ENCODE measurements at regions not wholly inside any gene's neighbourhood (a gene's known extent, or its start where the extent isn't known, plus 50 kb on each side); places are given as distances from the start of the nearest gene placed in this dataset.
A peak's percentile ranks its signal among the peaks of the same experiment; 100 is the strongest.

DNA sequence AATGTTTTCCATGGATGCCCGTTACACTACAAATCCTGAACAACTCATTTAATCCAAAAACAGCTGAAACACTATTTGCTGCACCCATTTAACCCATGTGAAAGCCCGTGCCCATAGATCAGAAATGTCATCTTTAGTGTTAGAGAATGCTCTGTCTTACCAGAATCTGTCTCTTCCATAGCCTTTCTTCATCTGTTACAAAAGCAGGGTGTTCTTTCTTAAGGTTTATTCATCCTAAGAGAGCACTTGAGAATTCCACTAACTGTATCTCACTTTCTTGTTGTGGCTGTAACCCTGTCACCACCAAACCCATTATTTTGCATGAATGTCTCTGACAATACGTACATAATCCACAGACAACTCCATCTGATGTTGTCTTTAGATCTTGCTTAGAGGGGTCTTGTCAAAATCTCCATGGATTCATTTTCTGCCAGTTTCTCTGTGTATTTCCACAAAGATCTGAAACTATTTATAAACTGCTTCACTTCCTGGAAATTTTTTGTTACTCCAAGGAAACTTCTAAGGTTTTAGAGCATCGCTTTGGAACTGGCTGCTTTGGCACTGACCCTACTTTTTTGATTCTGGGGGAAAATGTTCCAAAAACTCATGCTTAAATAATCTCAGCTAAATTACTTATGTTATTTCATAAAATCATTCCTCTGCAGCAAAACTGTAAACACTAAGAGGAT, 167.8 kb upstream of the CCDC54 start:
- no peaks in the 10 kb centered on the region for H3K36me3 ChIP-seq (replicated peaks in 1 of 2; ENCODE audit: insufficient read depth in 1 of 2, low read depth in 2 of 2)
- no peaks in the 10 kb centered on the region for H3K27me3 ChIP-seq
- WGBS, 2 donors: 82 to 87% methylated on average over 4 of the region's 4 CpGs
- H3K4me3 ChIP-seq: no peak overlapping the region
- ATAC-seq (no peak), DNase-seq (no peak)
- H3K9me3 ChIP-seq: no peaks in the 10 kb centered on the region
- intact Hi-C loops (cut with DNase I): no loop called here
- H3K27ac ChIP-seq: peak overlapping the region; percentile 55 to 83 (median 78)
- H3K4me1 ChIP-seq: peaks cover 23% of the 10 kb centered on the region
- TF ChIP-seq, protein P1, sequence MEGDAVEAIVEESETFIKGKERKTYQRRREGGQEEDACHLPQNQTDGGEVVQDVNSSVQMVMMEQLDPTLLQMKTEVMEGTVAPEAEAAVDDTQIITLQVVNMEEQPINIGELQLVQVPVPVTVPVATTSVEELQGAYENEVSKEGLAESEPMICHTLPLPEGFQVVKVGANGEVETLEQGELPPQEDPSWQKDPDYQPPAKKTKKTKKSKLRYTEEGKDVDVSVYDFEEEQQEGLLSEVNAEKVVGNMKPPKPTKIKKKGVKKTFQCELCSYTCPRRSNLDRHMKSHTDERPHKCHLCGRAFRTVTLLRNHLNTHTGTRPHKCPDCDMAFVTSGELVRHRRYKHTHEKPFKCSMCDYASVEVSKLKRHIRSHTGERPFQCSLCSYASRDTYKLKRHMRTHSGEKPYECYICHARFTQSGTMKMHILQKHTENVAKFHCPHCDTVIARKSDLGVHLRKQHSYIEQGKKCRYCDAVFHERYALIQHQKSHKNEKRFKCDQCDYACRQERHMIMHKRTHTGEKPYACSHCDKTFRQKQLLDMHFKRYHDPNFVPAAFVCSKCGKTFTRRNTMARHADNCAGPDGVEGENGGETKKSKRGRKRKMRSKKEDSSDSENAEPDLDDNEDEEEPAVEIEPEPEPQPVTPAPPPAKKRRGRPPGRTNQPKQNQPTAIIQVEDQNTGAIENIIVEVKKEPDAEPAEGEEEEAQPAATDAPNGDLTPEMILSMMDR (IDR thresholded peaks at IDR 0.05): no peak
- TF ChIP-seq POLR2A (IDR thresholded peaks at IDR 0.05): no peak

DNA sequence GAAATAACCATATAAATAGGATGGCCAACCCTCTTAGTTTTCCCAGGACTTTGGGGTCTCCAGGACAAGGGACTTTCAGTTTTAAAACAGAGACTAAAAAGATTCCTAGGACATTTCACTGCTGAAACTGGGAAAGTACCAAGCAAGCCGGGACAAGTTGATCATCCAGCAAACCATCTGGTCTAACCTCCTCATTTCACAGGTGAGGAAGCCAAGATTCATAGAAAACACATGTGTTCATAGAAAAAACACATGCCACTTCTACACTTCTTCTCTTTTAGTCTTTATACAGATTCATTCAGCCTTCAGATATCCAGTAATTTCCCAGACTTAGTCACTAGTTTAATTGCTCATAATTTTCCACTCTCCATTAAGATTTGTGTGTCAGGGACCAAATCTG, 165.6 kb upstream of the CCDC54 start:
- WGBS, 2 donors: 67 to 73% methylated on average over 1 of the region's 1 CpG
- Histone ChIP-seq H3K27me3 (no peaks in the 10 kb centered on the region), H3K9me3 (no peaks in the 10 kb centered on the region), H3K27ac (no peak overlapping the region), H3K4me1 (peaks cover 23% of the 10 kb centered on the region), H3K4me3 (no peak overlapping the region), H3K36me3 (replicated peaks in 1 of 2; ENCODE audit: insufficient read depth in 1 of 2, low read depth in 2 of 2) (no peaks in the 10 kb centered on the region)
- intact Hi-C loops (cut with DNase I): no loop called here
- no peak for TF ChIP-seq POLR2A (IDR thresholded peaks at IDR 0.05)
- TF ChIP-seq, protein P1 (IDR thresholded peaks at IDR 0.05): no peak
- DNase-seq (no peak), ATAC-seq (no peak)

DNA sequence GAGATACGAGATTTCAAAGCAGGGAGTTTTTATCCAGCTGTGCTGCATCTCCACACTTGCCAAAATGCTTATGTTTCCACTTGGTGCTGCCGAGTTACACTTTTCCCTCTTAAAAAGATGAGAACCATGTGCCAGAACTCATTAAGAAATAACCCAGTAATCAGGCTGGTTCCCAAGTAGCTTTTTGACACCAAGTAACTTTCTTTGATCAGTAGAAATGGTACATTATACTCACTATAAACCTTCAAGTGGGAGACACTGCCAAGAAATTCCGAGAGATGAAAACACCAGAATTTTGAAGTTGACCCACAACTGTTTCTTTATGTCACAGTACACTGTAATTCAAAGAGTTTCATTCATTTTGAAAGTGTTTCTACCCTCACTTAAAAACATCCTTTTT, 164.6 kb upstream of the CCDC54 start:
- no peaks in the 10 kb centered on the region for H3K27me3 ChIP-seq
- H3K9me3 ChIP-seq: no peaks in the 10 kb centered on the region
- H3K36me3 ChIP-seq (replicated peaks in 1 of 2; ENCODE audit: insufficient read depth in 1 of 2, low read depth in 2 of 2): no peaks in the 10 kb centered on the region
- no peak overlapping the region for H3K27ac ChIP-seq
- TF ChIP-seq, protein P1 (IDR thresholded peaks at IDR 0.05): no peak
- TF ChIP-seq POLR2A (IDR thresholded peaks at IDR 0.05): no peak
- DNase-seq: no peak
- no peak overlapping the region for H3K4me3 ChIP-seq
- peaks cover 18% of the 10 kb centered on the region for H3K4me1 ChIP-seq
- WGBS, 2 donors: 68 to 70% methylated on average over 3 of the region's 3 CpGs
- intact Hi-C loops (cut with DNase I): no loop called here
- no peak for ATAC-seq

DNA sequence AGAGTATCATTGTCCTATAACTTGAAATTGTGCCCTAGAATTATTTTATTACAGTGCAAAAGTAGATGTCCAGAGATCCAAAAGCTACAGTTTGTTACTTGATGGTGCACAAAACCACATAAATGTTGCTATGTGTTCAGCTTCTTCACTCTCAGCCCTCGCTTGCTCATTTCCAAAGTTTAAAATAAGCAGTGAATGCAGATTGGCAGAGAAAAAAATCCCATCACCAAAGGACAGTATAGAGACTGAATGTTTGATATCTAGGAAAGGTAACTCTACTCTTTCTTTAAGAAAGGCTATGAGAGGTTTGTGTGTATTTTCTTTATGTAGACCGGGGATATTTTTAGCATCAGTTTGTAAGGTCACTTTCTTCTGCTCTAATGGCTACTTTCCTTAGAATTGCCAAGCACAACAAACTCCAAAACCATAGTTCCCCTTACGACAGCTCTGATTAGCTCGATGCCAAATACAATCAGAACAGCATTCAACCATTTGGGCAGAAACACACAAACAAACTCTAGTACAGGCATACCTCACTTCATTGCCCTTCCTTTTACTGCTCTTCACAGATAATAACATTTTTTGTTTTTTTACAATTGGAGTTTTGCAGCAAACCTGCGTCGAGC, 164.1 kb upstream of the CCDC54 start:
- intact Hi-C loops (cut with DNase I): no loop called here
- no peaks in the 10 kb centered on the region for H3K9me3 ChIP-seq
- ATAC-seq (no peak), DNase-seq (no peak)
- no peak overlapping the region for H3K27ac ChIP-seq
- TF ChIP-seq, protein P1 (IDR thresholded peaks at IDR 0.05): no peak
- no peak for TF ChIP-seq POLR2A (IDR thresholded peaks at IDR 0.05)
- no peak overlapping the region for H3K4me3 ChIP-seq
- no peaks in the 10 kb centered on the region for H3K36me3 ChIP-seq (replicated peaks in 1 of 2; ENCODE audit: insufficient read depth in 1 of 2, low read depth in 2 of 2)
- no peaks in the 10 kb centered on the region for H3K27me3 ChIP-seq
- WGBS, 2 donors: 86 to 90% methylated on average over 6 of the region's 6 CpGs
- peaks cover 13% of the 10 kb centered on the region for H3K4me1 ChIP-seq

DNA sequence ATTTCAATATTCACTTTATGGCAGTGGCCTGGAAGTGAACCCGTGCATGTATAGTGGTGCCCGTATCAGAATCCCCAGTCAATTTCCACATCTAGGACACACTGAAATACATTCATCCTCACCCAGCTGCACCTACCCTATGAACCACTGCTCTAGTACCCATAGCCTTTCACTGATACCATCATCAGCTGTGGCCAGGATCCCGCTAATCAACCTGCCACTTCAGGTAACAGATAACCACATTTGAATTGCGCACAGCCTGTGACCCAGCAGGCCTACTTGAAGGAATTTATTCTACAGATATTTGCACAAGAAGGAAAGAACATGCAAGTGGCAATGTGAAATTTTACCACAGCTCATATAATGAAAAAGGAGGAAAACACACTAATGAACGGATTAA, 161.0 kb upstream of the CCDC54 start:
- no peak overlapping the region for H3K4me3 ChIP-seq
- DNase-seq (no peak), ATAC-seq (no peak)
- H3K4me1 ChIP-seq: no peaks in the 10 kb centered on the region
- no peaks in the 10 kb centered on the region for H3K27me3 ChIP-seq
- intact Hi-C loops (cut with DNase I): no loop called here
- 89 to 92% methylated on average over 5 of the region's 5 CpGs for WGBS, 2 donors
- no peaks in the 10 kb centered on the region for H3K9me3 ChIP-seq
- TF ChIP-seq POLR2A (IDR thresholded peaks at IDR 0.05): no peak
- TF ChIP-seq, protein P1 (IDR thresholded peaks at IDR 0.05): no peak
- H3K36me3 ChIP-seq (replicated peaks in 1 of 2; ENCODE audit: insufficient read depth in 1 of 2, low read depth in 2 of 2): no peaks in the 10 kb centered on the region
- no peak overlapping the region for H3K27ac ChIP-seq

All from body of pancreas (tissue), 4 donors.